H4 (cell line): ENCODE measurements at regions not wholly inside any gene's neighbourhood (a gene's known extent, or its start where the extent isn't known, plus 50 kb on each side); places are given as distances from the start of the nearest gene placed in this dataset.

Source experiments
- DNase-seq: peaks from one replicate; pipeline ENCODE4 v3.0.0-alpha.2; 2015; ENCODE audit warnings: low spot score

GRCh38 chr7:93015779-93016481 is 101.8 kb downstream of the SAMD9 start:
- no peak for DNase-seq

GRCh38 chr7:93015101-93015778 is 102.5 kb downstream of the SAMD9 start:
- DNase-seq, result peak; percentile 23

- no peak for DNase-seq
These were observed 103.4 kb downstream of the SAMD9 start for GRCh38 chr7:93014410-93014809.

GRCh38 chr7:93013446-93014061 is 104.2 kb downstream of the SAMD9 start:
- DNase-seq, result no peak

- peak; percentile 29 for DNase-seq
These were observed 106.2 kb downstream of the SAMD9 start for GRCh38 chr7:93011351-93012294.

GRCh38 chr7:93008833-93009232 is 108.9 kb downstream of the SAMD9 start:
- DNase-seq, result no peak

- no peak for DNase-seq
These were observed 111.2 kb downstream of the SAMD9 start for GRCh38 chr7:93006480-93007095.

GRCh38 chr7:93004906-93005305 is 112.9 kb downstream of the SAMD9 start:
- DNase-seq, result no peak

DNA sequence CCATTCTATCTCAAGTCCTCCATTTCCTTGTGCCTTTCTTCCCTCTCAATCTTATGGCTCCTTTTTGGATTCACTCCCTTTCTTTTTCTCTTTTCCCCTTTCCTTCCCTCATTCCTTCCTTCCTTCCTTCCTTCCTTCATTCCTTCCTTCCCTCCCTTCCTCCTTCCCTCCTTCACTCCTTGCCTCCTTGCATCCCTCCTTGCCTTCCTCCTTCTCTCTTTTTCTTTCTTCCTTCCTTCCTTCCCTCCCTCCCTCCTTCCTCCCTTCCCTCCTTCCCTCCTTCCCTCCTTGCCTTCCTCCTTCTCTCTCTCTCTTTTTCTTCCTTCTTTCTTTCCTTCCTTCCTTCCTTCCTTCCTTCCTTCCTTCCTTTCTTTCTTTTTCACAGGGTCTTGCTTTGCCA is 120.1 kb downstream of the SAMD9 start:
- no peak for DNase-seq

DNA sequence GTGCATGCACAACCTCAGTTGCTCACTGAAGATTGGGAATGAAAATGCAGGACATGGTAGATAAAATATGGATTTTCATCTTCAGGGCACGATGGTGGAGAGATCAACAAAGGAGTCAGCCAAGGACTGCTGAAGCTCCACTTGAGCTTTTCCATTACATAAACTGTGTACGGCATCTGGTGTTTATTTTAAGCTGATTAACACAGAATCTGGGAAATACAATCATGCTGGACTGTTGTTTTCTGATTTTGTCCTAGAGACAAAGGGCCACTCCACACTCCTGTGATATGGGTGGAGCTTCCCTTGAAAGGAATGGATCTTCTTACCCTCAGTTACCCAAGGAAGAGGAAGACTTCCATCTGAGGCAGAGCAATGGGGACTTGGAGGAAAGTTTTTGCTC is 120.6 kb downstream of the SAMD9 start:
- no peak for DNase-seq

DNA sequence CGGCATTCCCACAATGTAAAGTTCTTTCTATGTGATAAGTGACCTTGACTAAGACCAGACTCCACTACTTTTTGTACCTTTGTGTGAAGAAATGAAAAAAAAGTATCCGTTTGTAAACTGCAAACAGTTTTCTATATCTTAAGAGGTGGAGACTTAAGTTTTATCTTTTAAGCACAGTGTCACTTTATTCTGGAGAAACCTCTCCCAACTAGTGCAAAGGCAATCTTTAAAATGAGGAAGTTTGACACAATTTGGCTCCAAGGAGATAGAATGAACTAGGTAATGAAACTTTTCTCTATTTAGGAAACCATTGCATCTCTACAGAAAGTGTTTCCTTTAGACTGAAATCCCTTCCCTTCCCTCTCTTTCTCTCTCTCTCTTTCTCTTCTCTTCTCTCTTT is 122.9 kb downstream of the SAMD9 start:
- DNase-seq, result no peak

GRCh38 chr7:92992932-92993331 is 124.8 kb downstream of the SAMD9 start:
- no peak for DNase-seq

- no peak for DNase-seq
These were observed 125.3 kb downstream of the SAMD9 start for GRCh38 chr7:92992483-92992882.

DNA sequence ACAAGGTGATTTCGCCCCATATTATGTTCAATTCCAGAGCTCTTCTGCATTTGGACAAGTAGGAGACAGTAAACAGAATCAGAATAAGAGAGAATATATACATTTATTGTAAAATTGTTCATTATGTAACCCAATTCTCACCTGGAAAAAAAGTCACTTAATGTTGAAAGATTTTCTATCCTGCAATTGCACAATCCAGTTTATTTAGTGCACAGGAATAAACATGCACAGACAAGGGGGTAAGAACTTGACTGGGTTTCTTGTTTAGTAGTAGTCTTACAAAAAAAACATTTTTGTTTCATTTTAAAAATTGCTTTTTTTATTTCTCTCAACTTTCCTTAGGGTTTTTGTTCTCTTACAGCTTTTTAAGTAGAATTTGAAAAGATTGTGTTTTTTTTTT is 126.6 kb downstream of the SAMD9 start:
- DNase-seq, result no peak

- DNase-seq, result no peak
These were observed 128.7 kb downstream of the SAMD9 start for GRCh38 chr7:92988941-92989545.

- DNase-seq, result peak; percentile 57
These were observed 129.7 kb downstream of the SAMD9 start for GRCh38 chr7:92988051-92988450.

GRCh38 chr7:92987538-92987937 is 130.2 kb downstream of the SAMD9 start:
- DNase-seq, result no peak

DNA sequence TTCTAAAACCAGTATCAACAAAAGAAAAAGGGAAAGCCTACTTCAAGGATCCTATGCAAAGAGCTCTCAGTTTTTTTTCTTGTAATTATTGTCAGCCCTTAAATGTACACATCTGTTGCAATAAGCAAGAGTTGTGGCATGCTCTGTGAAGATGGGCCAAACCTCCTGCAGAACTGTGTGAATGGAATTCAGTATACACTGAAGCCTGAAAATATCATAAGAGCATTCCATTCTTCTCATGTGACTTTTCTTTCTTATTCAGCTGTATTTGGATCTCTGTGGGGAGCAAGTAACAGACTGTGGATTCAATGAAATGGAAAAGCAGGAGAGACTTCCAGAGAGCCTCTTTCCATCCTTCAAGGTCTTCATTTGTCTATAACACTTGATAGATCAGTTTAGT is 130.7 kb downstream of the SAMD9 start:
- DNase-seq, result no peak

DNA sequence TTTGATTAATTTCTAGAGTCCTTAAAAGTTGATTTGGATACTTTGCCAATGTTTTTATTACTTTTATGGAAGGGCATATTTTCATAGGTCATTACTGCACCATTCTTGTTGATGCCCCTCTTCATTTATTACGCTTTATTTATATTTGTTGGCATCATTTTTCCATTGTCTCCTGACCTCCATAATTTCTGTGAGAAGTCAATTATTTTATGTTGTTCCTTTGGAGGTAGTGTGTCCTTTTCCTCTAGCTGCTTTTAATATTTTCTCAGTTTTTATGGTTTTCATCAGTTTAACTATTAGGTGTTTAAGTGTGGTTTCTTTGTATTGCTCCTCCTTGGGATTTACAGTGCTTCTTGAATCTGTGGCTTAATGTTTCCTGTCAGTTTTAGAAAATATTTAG is 134.9 kb downstream of the SAMD9 start:
- DNase-seq, result no peak

GRCh38 chr7:92976931-92977330 is 140.6 kb upstream of the CDK6 start:
- DNase-seq, result no peak

GRCh38 chr7:92973974-92974373 is 137.6 kb upstream of the CDK6 start:
- no peak for DNase-seq
